ENCODE measurements at regions not wholly inside any gene's neighbourhood (a gene's known extent, or its start where the extent isn't known, plus 50 kb on each side); places are given as distances from the start of the nearest gene placed in this dataset.

DNA sequence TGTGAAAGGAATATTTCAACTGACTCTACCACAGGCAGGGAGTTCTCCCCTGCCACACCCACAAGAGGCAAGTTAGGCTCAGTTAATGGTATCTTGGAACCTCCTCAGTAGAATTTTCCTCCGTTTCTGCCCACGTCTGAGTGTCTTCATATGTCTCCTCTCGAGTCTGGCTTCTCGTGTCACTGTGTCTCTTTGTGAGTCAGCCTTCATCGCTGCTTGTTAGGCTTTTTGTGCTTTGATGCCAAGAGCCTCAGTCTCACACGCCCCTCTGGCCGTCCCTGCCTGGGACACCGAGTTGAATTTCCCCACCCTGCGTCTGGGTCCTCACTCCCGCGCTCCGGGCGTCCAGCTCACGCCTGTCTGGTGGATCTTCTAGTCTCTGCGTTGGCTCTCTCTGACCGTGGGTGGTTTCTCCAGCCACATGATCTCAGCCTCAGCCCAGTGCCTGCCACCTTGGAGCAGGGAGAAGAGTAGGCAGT, 125.7 kb upstream of the GADD45A start:
- in situ Hi-C loops (cut with HindIII; ENCODE audit: low sequenced_read_pairs): no loop called here

DNA sequence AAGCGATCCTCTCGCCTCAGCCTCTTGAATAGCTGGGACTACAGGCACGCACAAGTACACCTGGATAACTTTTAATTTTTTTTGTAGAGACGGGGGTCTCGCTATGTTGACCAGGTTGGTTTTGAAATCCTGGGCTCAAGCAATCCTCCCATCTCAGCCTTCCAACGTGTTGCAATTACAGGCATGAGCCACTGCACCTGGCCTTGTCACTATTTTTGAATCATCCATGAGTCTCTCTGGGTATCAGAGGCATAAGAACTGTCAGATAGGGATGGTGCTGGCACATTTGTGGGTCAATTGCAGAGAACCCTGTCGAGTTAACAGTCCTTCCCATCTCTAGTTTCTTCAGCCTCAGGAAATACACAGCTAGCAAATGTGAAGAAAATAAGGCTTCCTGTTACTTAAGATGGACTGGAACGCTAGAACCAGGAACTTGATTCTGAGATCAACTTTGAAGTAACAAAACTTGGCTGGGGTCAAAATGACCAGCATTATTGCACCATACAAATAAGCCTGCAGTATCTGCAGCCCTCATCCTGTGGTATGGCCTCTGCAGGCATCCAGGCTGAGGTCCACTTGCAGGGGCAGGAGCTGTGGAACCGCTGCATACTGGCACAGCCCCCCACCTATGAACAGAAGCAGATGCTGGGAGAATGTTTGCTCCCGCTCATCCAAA, 124.3 kb upstream of the GADD45A start:
- in situ Hi-C loops (cut with HindIII; ENCODE audit: low sequenced_read_pairs): no loop called here

- in situ Hi-C loops (cut with HindIII; ENCODE audit: low sequenced_read_pairs): no loop called here
Observed at GRCh38 chr1:67561704-67562113, 123.3 kb upstream of the GADD45A start.

GRCh38 chr1:67563684-67564083, 121.3 kb upstream of the GADD45A start:
- in situ Hi-C loops (cut with HindIII; ENCODE audit: low sequenced_read_pairs): no loop called here

DNA sequence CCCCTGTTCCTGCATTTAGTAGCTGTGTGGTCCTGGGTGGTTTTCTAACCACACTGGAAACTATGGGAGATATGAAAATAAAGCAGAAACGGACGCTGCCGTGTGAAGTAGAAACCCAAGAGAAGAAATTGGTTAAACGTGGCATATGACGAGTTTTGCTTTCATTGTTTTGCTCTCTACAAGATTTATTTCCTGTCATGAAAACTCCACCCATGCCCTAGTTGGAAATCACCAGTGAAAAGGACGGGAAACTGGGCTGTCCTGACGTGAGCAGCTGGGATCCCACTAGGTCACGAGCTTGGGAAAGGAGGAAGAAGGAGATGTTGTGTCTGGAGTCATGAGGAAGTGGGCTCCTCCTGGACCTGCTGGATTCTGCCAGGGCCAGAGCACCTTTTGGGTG, 120.8 kb upstream of the GADD45A start:
- in situ Hi-C loops (cut with HindIII; ENCODE audit: low sequenced_read_pairs): no loop called here

- in situ Hi-C loops (cut with HindIII; ENCODE audit: low sequenced_read_pairs): no loop called here
Observed at GRCh38 chr1:67566803-67567377, 118.1 kb upstream of the GADD45A start.

- in situ Hi-C loops (cut with HindIII; ENCODE audit: low sequenced_read_pairs): no loop called here
Observed at GRCh38 chr1:67570486-67571143, 114.4 kb upstream of the GADD45A start.

DNA sequence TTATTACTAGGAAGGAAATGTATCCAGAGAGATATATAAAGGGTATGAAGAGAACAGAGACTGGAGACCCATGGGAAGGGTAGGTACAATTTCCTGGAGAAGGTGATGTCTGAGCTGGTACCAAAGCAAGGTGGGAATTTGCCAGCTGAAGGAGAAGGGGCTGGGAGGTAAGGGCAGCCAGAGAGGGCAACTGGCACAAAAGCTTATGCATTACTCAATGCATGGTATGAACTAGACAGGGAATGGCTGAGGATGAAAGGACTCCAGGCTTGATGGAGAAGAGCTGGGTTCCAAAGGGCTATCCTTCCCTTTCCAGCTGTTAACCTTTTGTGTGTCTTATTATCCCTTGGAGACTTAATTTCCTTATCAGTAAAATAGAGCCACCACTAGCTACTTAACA, 113.6 kb upstream of the GADD45A start:
- in situ Hi-C loops (cut with HindIII; ENCODE audit: low sequenced_read_pairs): no loop called here

DNA sequence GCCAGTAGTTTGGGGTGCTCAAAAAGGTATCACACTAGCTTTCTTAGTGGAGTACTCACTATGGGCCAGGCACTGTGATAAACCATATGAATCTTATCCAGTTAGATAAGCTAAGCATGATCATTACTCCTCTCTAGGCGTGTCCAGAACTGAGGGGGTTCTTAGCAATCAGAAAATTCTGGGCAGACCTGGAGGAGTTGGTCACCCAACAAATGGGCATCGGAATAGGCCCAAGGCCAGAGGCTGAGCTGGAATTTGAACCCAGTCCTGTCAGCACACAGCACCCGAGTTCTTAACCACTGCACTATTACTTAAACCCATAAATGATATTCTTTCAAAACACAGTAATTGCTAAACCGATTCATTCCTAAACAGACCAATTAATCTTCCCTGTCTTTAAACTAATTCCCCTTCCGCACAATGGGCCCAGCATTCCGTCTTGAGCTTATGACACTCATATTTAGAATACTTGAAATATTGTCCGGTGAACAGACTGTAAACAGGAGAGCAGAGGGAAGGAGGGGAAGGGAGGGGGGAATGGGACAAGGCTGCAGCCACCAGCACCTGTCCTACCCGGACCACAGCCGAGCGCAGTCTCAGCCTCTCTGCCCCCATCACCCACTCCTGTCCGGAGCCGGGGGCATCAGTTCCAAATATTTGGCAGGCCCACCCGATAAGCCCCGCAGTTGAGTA, 113.0 kb upstream of the GADD45A start:
- in situ Hi-C loops (cut with HindIII; ENCODE audit: low sequenced_read_pairs): no loop called here

GRCh38 chr1:67572594-67573221, 112.3 kb upstream of the GADD45A start:
- in situ Hi-C loops (cut with HindIII; ENCODE audit: low sequenced_read_pairs): no loop called here

DNA sequence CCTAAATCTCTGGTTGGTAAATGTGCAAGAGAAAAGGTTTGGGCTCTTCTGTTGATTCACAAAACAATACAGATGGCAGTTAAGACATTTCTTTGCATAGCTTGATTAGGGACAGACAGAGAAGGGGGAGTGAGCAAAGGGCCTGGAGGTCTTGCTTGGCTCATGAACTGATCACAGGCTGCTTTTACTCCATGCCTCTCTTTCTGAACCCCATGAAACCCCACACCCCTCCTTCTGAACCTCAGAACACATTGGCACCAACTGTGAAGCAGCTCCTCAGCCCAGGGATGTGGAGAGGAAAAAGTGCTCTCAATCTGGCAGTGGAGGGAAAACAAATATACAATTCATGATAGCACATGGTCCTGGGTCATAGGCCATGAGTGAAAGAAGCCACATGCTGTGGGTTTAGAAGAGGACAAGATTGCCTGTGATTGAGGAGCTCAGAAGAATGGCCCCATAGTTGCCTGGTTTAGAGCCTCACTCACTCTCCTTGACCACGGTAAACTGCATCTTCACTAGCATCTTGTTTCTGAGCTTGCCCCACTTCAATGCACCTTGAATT, 111.6 kb upstream of the GADD45A start:
- in situ Hi-C loops (cut with HindIII; ENCODE audit: low sequenced_read_pairs): no loop called here

- in situ Hi-C loops (cut with HindIII; ENCODE audit: low sequenced_read_pairs): no loop called here
Observed at GRCh38 chr1:67574221-67574620, 110.8 kb upstream of the GADD45A start.

DNA sequence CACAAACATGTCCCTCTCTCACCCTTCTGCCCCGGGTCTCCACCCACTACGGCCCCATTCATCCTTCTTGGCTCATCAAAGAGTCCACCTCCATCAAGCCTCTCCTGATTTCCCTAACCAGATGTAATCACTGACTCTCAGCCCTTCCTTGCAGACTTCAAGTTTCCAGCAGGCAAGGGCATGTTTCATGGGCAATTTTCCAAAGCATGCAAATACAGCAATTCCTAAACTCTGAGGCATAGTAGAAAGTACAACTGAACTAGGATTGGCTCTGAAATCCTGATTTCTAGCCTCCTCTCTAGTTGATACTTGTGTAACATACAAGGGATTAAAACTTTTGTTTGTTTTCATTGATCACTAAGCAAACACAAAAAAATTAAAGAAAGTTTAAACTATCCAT, 109.1 kb upstream of the GADD45A start:
- in situ Hi-C loops (cut with HindIII; ENCODE audit: low sequenced_read_pairs): no loop called here

DNA sequence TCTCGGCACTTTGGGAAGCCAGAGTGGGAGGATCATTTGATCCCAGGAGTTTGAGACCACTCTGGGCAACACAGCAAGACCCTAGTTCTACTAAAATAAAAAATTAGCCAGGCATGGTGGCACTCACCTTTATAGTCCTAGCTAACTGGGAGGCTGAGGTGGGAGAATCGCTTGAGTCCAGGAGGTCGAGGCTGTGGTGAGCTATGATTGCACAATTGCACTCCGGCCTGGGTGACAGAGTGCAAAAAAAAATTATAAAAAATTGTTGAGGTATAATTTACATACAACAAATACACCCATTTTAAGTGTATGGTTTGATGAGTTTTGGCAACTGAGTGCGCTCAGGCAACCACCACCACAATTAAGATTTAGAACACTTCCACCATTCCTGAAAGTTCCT, 108.5 kb upstream of the GADD45A start:
- in situ Hi-C loops (cut with HindIII; ENCODE audit: low sequenced_read_pairs): no loop called here

- in situ Hi-C loops (cut with HindIII; ENCODE audit: low sequenced_read_pairs): no loop called here
Observed at GRCh38 chr1:67577646-67578045, 107.4 kb upstream of the GADD45A start.

DNA sequence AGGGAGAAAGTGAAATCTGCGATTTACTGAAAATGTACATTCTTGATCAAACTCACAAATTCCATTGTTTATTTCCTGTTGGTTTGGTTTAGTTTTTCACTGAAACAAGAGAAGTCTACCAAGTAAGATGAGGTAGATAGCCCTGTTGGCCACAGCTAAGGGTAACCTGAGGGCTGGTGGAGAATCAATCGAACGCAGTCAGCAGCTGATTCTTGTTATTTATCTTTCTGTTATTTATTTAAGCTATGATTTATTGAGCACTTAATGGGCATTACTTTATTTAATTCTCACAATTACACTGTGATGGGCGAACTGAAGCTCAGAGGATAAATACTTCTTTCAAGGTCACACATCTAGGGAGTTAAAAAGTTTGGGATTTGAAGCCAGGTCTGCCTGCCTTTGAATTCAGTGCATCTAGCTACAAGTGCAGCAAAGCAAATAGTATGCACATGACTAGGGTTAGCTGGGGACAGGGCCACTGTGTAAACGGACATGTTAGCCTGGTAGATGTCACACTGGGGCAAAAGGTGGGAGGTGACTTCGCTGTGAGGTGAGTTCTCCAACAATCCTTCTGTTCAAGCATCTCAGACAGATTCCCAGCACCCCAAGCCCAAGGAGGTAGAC, 106.5 kb upstream of the GADD45A start:
- in situ Hi-C loops (cut with HindIII; ENCODE audit: low sequenced_read_pairs): no loop called here

DNA sequence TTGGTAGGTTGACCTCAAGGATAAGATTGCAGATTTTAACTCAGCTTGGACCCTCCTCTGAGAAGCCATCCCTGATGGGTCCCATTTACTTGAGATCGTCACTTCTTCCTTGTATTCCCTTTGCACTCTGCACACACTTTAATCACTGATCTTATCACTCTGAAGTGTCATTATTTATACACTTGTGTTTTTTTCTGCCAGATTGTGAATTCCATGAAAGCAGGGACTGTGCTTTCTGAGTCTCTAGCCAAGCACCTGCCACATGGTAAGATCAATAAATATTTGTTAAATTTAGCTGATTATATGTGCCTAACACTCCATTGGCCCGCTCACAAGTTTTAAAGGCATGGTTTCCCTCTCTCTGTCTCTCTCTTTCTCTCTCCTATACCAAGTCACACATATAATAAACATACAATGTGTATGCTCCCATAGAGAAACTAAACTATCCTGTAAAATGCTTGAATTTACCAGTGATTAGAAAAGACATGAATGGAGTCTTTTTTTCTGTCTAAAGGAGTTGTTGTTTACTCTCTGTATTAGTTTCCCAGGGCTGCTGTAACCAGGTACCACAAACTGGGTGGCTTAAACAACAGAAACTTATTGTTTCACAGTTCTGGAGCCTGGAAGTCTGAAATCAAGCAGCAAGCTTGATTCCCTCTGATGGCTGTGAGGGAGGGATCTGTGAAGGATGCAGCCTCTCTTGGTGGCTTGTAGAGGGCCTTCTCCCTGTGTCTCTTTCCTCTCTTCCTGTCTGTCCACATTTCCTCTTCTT, 105.2 kb upstream of the GADD45A start:
- in situ Hi-C loops (cut with HindIII; ENCODE audit: low sequenced_read_pairs): no loop called here

DNA sequence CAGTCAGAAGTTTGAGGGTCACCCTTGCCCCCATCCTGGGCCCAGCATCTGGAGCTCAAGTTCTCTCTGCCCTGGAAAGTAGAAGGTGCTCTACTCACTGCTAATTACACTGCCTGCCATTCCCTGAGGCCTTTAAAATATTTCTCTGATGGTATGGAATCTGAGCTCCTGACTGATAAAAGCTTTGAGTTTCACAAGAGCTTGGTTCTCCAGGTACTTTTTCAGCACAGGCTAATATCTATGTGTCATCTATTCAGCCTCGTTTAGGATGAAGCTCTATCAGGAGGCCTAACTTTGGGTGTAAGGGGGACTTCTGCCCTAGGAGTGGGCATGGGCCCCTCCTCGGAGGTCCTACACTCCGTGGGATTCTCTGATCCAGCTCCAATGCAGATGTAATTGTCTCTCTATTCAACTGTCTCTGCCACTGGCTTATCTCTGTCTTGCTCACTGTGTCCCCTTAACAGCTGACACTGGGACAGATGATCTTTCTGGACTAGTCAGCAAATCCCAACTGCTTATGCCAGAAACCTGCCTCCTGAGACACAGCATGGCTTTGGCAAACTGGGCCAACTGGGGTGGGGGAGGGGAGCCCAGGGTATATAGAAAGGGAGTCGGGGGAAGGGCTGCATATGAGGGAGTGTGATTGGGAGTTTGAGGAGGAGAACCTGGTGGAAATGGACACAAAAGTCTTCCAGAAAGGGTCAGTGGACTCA, 104.2 kb upstream of the GADD45A start:
- in situ Hi-C loops (cut with HindIII; ENCODE audit: low sequenced_read_pairs): no loop called here
